SU-DHL-6 (cell line): ENCODE measurements at regions not wholly inside any gene's neighbourhood (a gene's known extent, or its start where the extent isn't known, plus 50 kb on each side); places are given as distances from the start of the nearest gene placed in this dataset.

Source experiments
- CTCF ChIP-seq: fragments of 200-600 bp; sonication (generic); IDR thresholded peaks from one replicate; pipeline ENCODE4 v1.5.1; 2017; ENCODE audit warnings: antibody characterized with exemption, mild to moderate bottlenecking, low read length, moderate library complexity; ENCODE audit not compliant: insufficient read depth, poor library complexity, severe bottlenecking
- EZH2phosphoT487 ChIP-seq: fragments of 200-600 bp; sonication (generic), shearing (Covaris generic); conservative IDR thresholded peaks from 2 replicates; pipeline ENCODE4 v1.6.1; 2018; ENCODE audit warnings: mild to moderate bottlenecking, antibody characterized with exemption, low read length, moderate library complexity, mixed read lengths

DNA sequence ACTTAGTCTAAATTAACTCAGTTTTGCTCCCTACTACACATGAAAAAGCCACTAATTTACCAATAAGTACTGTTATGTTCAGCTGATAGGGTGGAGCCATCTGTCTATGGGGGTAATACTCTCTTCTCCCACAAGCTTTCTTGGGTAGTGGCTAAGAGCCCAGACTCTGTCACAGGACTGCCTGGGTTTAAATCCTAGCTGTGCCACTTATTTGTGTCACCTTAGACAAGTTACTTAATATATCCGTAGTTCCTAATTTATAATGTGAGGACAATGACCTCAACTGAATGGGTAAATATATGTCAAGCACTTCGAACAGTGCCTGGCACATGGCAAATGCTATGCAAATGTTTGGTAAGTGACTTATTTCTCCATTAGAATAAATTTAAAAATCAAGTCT, 185.6 kb downstream of the DACT1 start:
- TF ChIP-seq CTCF (no peak), EZH2phosphoT487 (no peak)
